GM19467 (cell line): ENCODE measurements at regions not wholly inside any gene's neighbourhood (a gene's known extent, or its start where the extent isn't known, plus 50 kb on each side); places are given as distances from the start of the nearest gene placed in this dataset.

Experiments used
- ATAC-seq: cut with Tn5 transposase; IDR thresholded peaks from one replicate; pipeline ENCODE4 v1.9.1; 2021; ENCODE audit warnings: mild to moderate bottlenecking, moderate library complexity; ENCODE audit not compliant: unreplicated experiment

- ATAC-seq: no peak
These were observed 342.2 kb upstream of the DYNLRB2 start for GRCh38 chr16:80198311-80199299.

- ATAC-seq: no peak
These were observed 343.0 kb upstream of the DYNLRB2 start for GRCh38 chr16:80197741-80198201.

GRCh38 chr16:80191928-80192327 is 348.9 kb upstream of the DYNLRB2 start:
- ATAC-seq: no peak

GRCh38 chr16:80189476-80190175 is 351.2 kb upstream of the DYNLRB2 start:
- no peak for ATAC-seq

GRCh38 chr16:80176114-80176513 is 364.7 kb upstream of the DYNLRB2 start:
- ATAC-seq: no peak

- no peak for ATAC-seq
These were observed 365.8 kb upstream of the DYNLRB2 start for GRCh38 chr16:80175011-80175410.

- ATAC-seq: no peak
These were observed 366.4 kb upstream of the DYNLRB2 start for GRCh38 chr16:80174416-80174815.

- no peak for ATAC-seq
These were observed 369.0 kb upstream of the DYNLRB2 start for GRCh38 chr16:80171746-80172145.

- ATAC-seq: no peak
These were observed 369.6 kb upstream of the DYNLRB2 start for GRCh38 chr16:80171199-80171598.

- no peak for ATAC-seq
These were observed 373.0 kb upstream of the DYNLRB2 start for GRCh38 chr16:80167657-80168390.

- ATAC-seq: no peak
These were observed 374.7 kb upstream of the DYNLRB2 start for GRCh38 chr16:80166082-80166481.

GRCh38 chr16:80164966-80165550 is 375.7 kb upstream of the DYNLRB2 start:
- no peak for ATAC-seq

GRCh38 chr16:80163339-80163738 is 377.5 kb upstream of the DYNLRB2 start:
- no peak for ATAC-seq

- ATAC-seq: no peak
These were observed 378.7 kb upstream of the DYNLRB2 start for GRCh38 chr16:80161799-80162739.

- ATAC-seq: no peak
These were observed 382.0 kb upstream of the DYNLRB2 start for GRCh38 chr16:80158766-80159165.

GRCh38 chr16:80151722-80152111 is 389.1 kb upstream of the DYNLRB2 start:
- ATAC-seq: no peak

GRCh38 chr16:80150978-80151721 is 389.6 kb upstream of the DYNLRB2 start:
- ATAC-seq: no peak

- ATAC-seq: no peak
These were observed 392.0 kb upstream of the DYNLRB2 start for GRCh38 chr16:80148826-80149225.

- no peak for ATAC-seq
These were observed 393.7 kb upstream of the DYNLRB2 start for GRCh38 chr16:80147026-80147655.
